ENCODE measurements at regions not wholly inside any gene's neighbourhood (a gene's known extent, or its start where the extent isn't known, plus 50 kb on each side); places are given as distances from the start of the nearest gene placed in this dataset.

- TF ChIP-seq EZH2 (conservative IDR thresholded peaks at IDR 0.05; ENCODE audit: low read depth, low read length), result no peak
- TF ChIP-seq ZNF496 (CRISPR knock-in tag; IDR thresholded peaks at IDR 0.05; ENCODE audit: insufficient replicate concordance), result no peak
- no peak for TF ChIP-seq PRMT3 (CRISPR knock-in tag; IDR thresholded peaks at IDR 0.05; ENCODE audit: borderline replicate concordance, low read depth)
- no peak for TF ChIP-seq CTCF (CRISPR knock-in tag; IDR thresholded peaks at IDR 0.05)
- no peak for TF ChIP-seq CCDC6 (CRISPR knock-in tag; IDR thresholded peaks at IDR 0.05)
- no peak for TF ChIP-seq SETDB1 (CRISPR knock-in tag; IDR thresholded peaks at IDR 0.05; ENCODE audit: borderline replicate concordance)
- no peak for TF ChIP-seq ZBTB3 (CRISPR knock-in tag; IDR thresholded peaks at IDR 0.05; ENCODE audit: borderline replicate concordance, low read depth)
- TF ChIP-seq ZNF547 (CRISPR knock-in tag; IDR thresholded peaks at IDR 0.05), result no peak
- TF ChIP-seq NFKB2 (CRISPR knock-in tag; IDR thresholded peaks at IDR 0.05; ENCODE audit: borderline replicate concordance), result no peak
- TF ChIP-seq ATM (IDR thresholded peaks at IDR 0.05; ENCODE audit: borderline replicate concordance), result no peak
Observed at GRCh38 chrX:40245488-40246071, 147.8 kb upstream of the BCOR start.

All from HepG2 (cell line).